ENCODE measurements at regions not wholly inside any gene's neighbourhood (a gene's known extent, or its start where the extent isn't known, plus 50 kb on each side); places are given as distances from the start of the nearest gene placed in this dataset.

DNA sequence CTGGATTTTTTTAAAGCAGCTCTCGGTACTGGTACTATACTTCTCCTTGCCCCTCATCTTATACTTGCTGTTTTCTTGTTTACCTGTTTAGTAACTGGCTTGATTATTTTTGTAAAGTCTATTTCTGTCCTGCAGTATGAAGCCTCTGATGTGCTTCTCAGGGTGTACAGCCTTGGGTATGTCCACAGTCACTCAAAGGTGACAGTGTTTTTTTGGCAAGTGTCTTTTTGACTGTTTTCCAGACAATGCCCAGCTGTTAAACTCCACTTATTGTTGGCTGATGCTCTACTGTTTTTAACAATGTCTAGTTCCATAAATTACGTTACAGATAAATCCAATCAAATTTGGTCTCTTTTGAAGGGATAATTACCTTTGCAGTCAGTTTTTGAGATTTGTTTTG, 475.2 kb downstream of the JRKL start:
- H3K9ac ChIP-seq = no peak overlapping the region
- H3K36me3 Mint-ChIP-seq = no peaks in the 10 kb centered on the region
- no peaks in the 10 kb centered on the region for H3K79me2 ChIP-seq (ENCODE audit: low read depth)
- H3K4me3 ChIP-seq = no peak overlapping the region
- H3K27me3 ChIP-seq = no peaks in the 10 kb centered on the region
- H3K27ac Mint-ChIP-seq = no peak overlapping the region
- peaks cover 2% of the 10 kb centered on the region for H3K4me1 Mint-ChIP-seq
- H3K4me1 ChIP-seq = no peaks in the 10 kb centered on the region
- no peak overlapping the region for H3K4me2 ChIP-seq
- no peaks in the 10 kb centered on the region for H3K36me3 ChIP-seq
- no peak for DNase-seq (ENCODE audit: low spot score)
- no peaks in the 10 kb centered on the region for H3F3A ChIP-seq (ENCODE audit: low read depth)
- H3K9me3 Mint-ChIP-seq = no peaks in the 10 kb centered on the region
- H4K20me1 ChIP-seq (ENCODE audit: low read depth) = no peaks in the 10 kb centered on the region
- H3K9me3 ChIP-seq (ENCODE audit: low read depth) = no peaks in the 10 kb centered on the region
- no peaks in the 10 kb centered on the region for H3K27me3 Mint-ChIP-seq (ENCODE audit: insufficient read depth, low read depth)
- TF ChIP-seq, protein P1, sequence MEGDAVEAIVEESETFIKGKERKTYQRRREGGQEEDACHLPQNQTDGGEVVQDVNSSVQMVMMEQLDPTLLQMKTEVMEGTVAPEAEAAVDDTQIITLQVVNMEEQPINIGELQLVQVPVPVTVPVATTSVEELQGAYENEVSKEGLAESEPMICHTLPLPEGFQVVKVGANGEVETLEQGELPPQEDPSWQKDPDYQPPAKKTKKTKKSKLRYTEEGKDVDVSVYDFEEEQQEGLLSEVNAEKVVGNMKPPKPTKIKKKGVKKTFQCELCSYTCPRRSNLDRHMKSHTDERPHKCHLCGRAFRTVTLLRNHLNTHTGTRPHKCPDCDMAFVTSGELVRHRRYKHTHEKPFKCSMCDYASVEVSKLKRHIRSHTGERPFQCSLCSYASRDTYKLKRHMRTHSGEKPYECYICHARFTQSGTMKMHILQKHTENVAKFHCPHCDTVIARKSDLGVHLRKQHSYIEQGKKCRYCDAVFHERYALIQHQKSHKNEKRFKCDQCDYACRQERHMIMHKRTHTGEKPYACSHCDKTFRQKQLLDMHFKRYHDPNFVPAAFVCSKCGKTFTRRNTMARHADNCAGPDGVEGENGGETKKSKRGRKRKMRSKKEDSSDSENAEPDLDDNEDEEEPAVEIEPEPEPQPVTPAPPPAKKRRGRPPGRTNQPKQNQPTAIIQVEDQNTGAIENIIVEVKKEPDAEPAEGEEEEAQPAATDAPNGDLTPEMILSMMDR (IDR thresholded peaks at IDR 0.05) = no peak
- TF ChIP-seq EZH2 (IDR thresholded peaks at IDR 0.05) = no peak
- TF ChIP-seq EZH2phosphoT487 (IDR thresholded peaks at IDR 0.05) = no peak
- H2AFZ ChIP-seq (replicated peaks) = no peak overlapping the region
- no peak overlapping the region for H3K27ac ChIP-seq
- H3K4me3 Mint-ChIP-seq = no peak overlapping the region

- H3K4me1 Mint-ChIP-seq = peaks cover 2% of the 10 kb centered on the region
- no peak overlapping the region for H3K27ac Mint-ChIP-seq
- H2AFZ ChIP-seq (replicated peaks) = no peak overlapping the region
- no peaks in the 10 kb centered on the region for H3F3A ChIP-seq (ENCODE audit: low read depth)
- H3K36me3 ChIP-seq = no peaks in the 10 kb centered on the region
- no peaks in the 10 kb centered on the region for H3K27me3 Mint-ChIP-seq (ENCODE audit: insufficient read depth, low read depth)
- no peaks in the 10 kb centered on the region for H4K20me1 ChIP-seq (ENCODE audit: low read depth)
- H3K4me1 ChIP-seq = no peaks in the 10 kb centered on the region
- no peak overlapping the region for H3K9ac ChIP-seq
- no peak for DNase-seq (ENCODE audit: low spot score)
- no peak overlapping the region for H3K4me3 ChIP-seq
- no peaks in the 10 kb centered on the region for H3K9me3 Mint-ChIP-seq
- no peaks in the 10 kb centered on the region for H3K79me2 ChIP-seq (ENCODE audit: low read depth)
- H3K4me3 Mint-ChIP-seq = no peak overlapping the region
- H3K4me2 ChIP-seq = no peak overlapping the region
- H3K9me3 ChIP-seq (ENCODE audit: low read depth) = no peaks in the 10 kb centered on the region
- no peak for TF ChIP-seq EZH2phosphoT487 (IDR thresholded peaks at IDR 0.05)
- no peak for TF ChIP-seq EZH2 (IDR thresholded peaks at IDR 0.05)
- TF ChIP-seq, protein P1 (IDR thresholded peaks at IDR 0.05) = no peak
- no peaks in the 10 kb centered on the region for H3K27me3 ChIP-seq
- no peaks in the 10 kb centered on the region for H3K36me3 Mint-ChIP-seq
- no peak overlapping the region for H3K27ac ChIP-seq
Observed at GRCh38 chr11:96869207-96869606, 479.4 kb downstream of the JRKL start.

- no peaks in the 10 kb centered on the region for H3K27me3 ChIP-seq
- H3K27ac ChIP-seq = no peak overlapping the region
- no peak overlapping the region for H3K9ac ChIP-seq
- no peaks in the 10 kb centered on the region for H3K4me1 ChIP-seq
- Mint-ChIP-seq H3K4me3 (no peak overlapping the region), H3K9me3 (no peaks in the 10 kb centered on the region), H3K4me1 (no peaks in the 10 kb centered on the region), H3K36me3 (no peaks in the 10 kb centered on the region), H3K27ac (no peak overlapping the region), H3K27me3 (ENCODE audit: insufficient read depth, low read depth) (peaks cover 5% of the 10 kb centered on the region)
- no peaks in the 10 kb centered on the region for H4K20me1 ChIP-seq (ENCODE audit: low read depth)
- no peaks in the 10 kb centered on the region for H3F3A ChIP-seq (ENCODE audit: low read depth)
- no peaks in the 10 kb centered on the region for H3K9me3 ChIP-seq (ENCODE audit: low read depth)
- no peaks in the 10 kb centered on the region for H3K36me3 ChIP-seq
- H3K4me3 ChIP-seq = no peak overlapping the region
- DNase-seq (ENCODE audit: low spot score) = no peak
- no peak overlapping the region for H3K4me2 ChIP-seq
- no peaks in the 10 kb centered on the region for H3K79me2 ChIP-seq (ENCODE audit: low read depth)
- no peak overlapping the region for H2AFZ ChIP-seq (replicated peaks)
- no peak for TF ChIP-seq EZH2 (IDR thresholded peaks at IDR 0.05)
- TF ChIP-seq, protein P1 (IDR thresholded peaks at IDR 0.05) = no peak
- no peak for TF ChIP-seq EZH2phosphoT487 (IDR thresholded peaks at IDR 0.05)
Observed at GRCh38 chr11:96875712-96876111, 485.9 kb downstream of the JRKL start.
